ENCODE measurements at regions not wholly inside any gene's neighbourhood (a gene's known extent, or its start where the extent isn't known, plus 50 kb on each side); places are given as distances from the start of the nearest gene placed in this dataset.
"Not testable (repeated sequence)": the region's sequence is repeated elsewhere in the genome, so short reads cannot be mapped to it uniquely, and the experiment has no call there.

GRCh38 chr7:16960337-16960965 lies 78.7 kb upstream of the AGR3 start:
- no peak for TF ChIP-seq CTCF (IDR thresholded peaks at IDR 0.05; ENCODE audit: control extremely low read depth, extremely low read depth, low read depth, missing control alignments)
- no peak for DNase-seq (ENCODE audit: extremely low spot score)
- ChIA-PET POLR2A (no interaction called here), CTCF (no interaction called here)

- no peak for DNase-seq (ENCODE audit: extremely low spot score)
- ChIA-PET CTCF (interaction anchor here (0.7 to 1.8 kb wide), 3 partner anchors 9 to 16 kb away, joined by 3 to 8 read pairs (median 3); no protein-coding TSS in a partner anchor), POLR2A (no interaction called here)
- no peak for TF ChIP-seq CTCF (IDR thresholded peaks at IDR 0.05; ENCODE audit: control extremely low read depth, extremely low read depth, low read depth, missing control alignments)
Measured at GRCh38 chr7:16961641-16962040, 79.9 kb upstream of the AGR3 start.

GRCh38 chr7:16963044-16963443 lies 81.3 kb upstream of the AGR3 start:
- ChIA-PET CTCF (interaction anchor here (1.3 to 1.6 kb wide), 2 partner anchors 21 to 26 kb away, joined by 3 to 4 read pairs; no protein-coding TSS in a partner anchor), POLR2A (interaction anchor here (1.0 kb wide), 1 partner anchor 335 kb away, joined by 6 read pairs; the partner anchor contains the start of gene AHR)
- TF ChIP-seq CTCF (IDR thresholded peaks at IDR 0.05; ENCODE audit: control extremely low read depth, extremely low read depth, low read depth, missing control alignments) = no peak
- DNase-seq (ENCODE audit: extremely low spot score) = no peak

- POLR2A ChIA-PET; DNase-seq (ENCODE audit: extremely low spot score): not testable (repeated sequence)
- CTCF ChIA-PET = interaction anchor here (0.9 to 1.0 kb wide), 2 partner anchors 12 to 15 kb away, joined by 3 to 5 read pairs; no protein-coding TSS in a partner anchor
Measured at GRCh38 chr7:16965697-16966096, 83.9 kb upstream of the AGR3 start.

GRCh38 chr7:16967300-16967811 lies 85.6 kb upstream of the AGR3 start:
- DNase-seq (ENCODE audit: extremely low spot score) = no peak
- TF ChIP-seq CTCF (IDR thresholded peaks at IDR 0.05; ENCODE audit: control extremely low read depth, extremely low read depth, low read depth, missing control alignments) = no peak
- ChIA-PET CTCF (interaction anchor here (1.8 kb wide), 1 partner anchor 15 kb away, joined by 4 read pairs; no protein-coding TSS in a partner anchor), POLR2A (no interaction called here)

GRCh38 chr7:16970732-16971482 lies 89.1 kb upstream of the AGR3 start:
- ChIA-PET CTCF (interaction anchor here (0.8 to 1.6 kb wide), 2 partner anchors 9 to 13 kb away, joined by 3 to 4 read pairs; no protein-coding TSS in a partner anchor), POLR2A (no interaction called here)
- TF ChIP-seq CTCF (IDR thresholded peaks at IDR 0.05; ENCODE audit: control extremely low read depth, extremely low read depth, low read depth, missing control alignments) = no peak
- DNase-seq (ENCODE audit: extremely low spot score) = no peak

GRCh38 chr7:16975712-16976111 lies 93.9 kb upstream of the AGR3 start:
- peak; percentile 12 for DNase-seq (ENCODE audit: extremely low spot score)
- ChIA-PET CTCF (interaction anchor here (1.0 kb wide), 1 partner anchor 14 kb away, joined by 3 read pairs; no protein-coding TSS in a partner anchor), POLR2A (no interaction called here)
- TF ChIP-seq CTCF (IDR thresholded peaks at IDR 0.05; ENCODE audit: control extremely low read depth, extremely low read depth, low read depth, missing control alignments) = no peak
